ENCODE measurements at regions not wholly inside any gene's neighbourhood (a gene's known extent, or its start where the extent isn't known, plus 50 kb on each side); places are given as distances from the start of the nearest gene placed in this dataset.

DNA sequence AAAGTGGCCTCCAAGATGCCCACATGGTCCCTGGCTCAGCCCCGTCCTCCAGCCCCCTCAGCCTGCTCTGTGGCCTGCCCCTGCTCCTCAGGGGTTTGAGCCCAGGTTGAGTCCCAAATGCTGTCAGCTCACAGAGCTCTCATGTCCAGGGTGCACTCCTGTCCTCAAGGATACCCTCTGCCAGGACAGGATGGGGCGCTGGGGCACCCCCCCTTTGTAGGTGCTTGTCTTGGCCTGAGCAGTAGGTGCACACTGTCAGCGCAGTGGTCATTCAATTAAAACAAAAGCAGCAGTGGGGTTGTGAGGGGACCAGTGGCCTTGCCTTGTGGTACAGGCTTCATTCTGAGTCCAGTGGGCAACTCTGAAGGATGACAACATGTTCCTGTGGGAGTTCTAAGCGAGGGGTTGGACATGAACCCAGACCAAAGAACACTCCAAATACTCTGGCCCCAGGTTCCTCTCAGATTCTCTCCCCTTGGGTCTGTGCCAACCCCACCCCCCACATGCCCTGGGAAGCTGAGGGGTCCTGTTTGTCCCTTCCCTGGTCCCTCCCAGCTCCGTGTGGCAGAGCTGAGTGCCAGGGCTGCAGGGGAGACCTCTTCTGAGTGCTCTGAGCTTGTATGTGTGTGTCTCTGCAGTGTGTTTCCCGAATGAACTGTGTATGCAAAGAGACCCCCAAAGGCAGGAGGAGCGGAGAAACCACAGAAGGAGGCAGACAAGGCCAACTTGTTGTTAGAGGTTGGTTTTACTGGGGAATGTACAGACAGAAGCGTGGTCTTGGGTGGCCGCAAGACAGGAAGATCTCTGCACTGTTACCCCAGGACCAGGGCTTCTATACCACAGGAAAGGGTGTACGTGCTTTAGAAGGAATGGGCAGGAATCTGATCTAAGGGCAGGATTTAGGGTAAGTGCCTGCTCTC lies 155.6 kb upstream of the HS6ST1 start:
- no peak for FAIRE-seq
- dilution Hi-C loops (cut with MboI; ENCODE audit: extremely low pct_ligation_motif_present, low sequenced_read_pairs) (no loop called here), intact Hi-C loops (cut with micrococcal nuclease) (no loop called here)
- Histone ChIP-seq H2AFZ (ENCODE audit: low read depth, low read length) (no peak overlapping the region), H3K27me3 (ENCODE audit: control insufficient read depth in 2 of 2, insufficient read depth in 2 of 2, low read length in 2 of 2) (no peaks in the 10 kb centered on the region), H3K4me2 (ENCODE audit: insufficient read depth, low read length) (no peak overlapping the region), H3K27ac (ENCODE audit: insufficient read depth, low read depth, low read length) (no peak overlapping the region), H3K9ac (replicated peaks; ENCODE audit: extremely low read depth, insufficient read depth, low read length) (no peak overlapping the region), H3K9me3 (replicated peaks; ENCODE audit: control insufficient read depth, insufficient read depth, low read length) (no peaks in the 10 kb centered on the region), H3K4me1 (ENCODE audit: control insufficient read depth, extremely low read depth, insufficient read depth, low read length) (no peaks in the 10 kb centered on the region), H3K9me1 (replicated peaks; ENCODE audit: control insufficient read depth, extremely low read depth, insufficient read depth, low read length) (no peaks in the 10 kb centered on the region), H3K4me3 (replicated peaks in 1 of 3; ENCODE audit: insufficient read depth in 1 of 3, low read depth in 1 of 3, low read length in 3 of 3) (no peak overlapping the region), H3K36me3 (ENCODE audit: control insufficient read depth in 2 of 2, extremely low read depth in 1 of 2, insufficient read depth in 2 of 2, low read length in 2 of 2) (no peaks in the 10 kb centered on the region), H3K79me2 (ENCODE audit: control insufficient read depth, insufficient read depth, low read length) (no peaks in the 10 kb centered on the region), H4K20me1 (replicated peaks; ENCODE audit: control insufficient read depth, extremely low read depth, insufficient read depth, low read length) (no peaks in the 10 kb centered on the region)
- CTCF ChIA-PET: no interaction called here
- TF ChIP-seq JUN (IDR thresholded peaks at IDR 0.05; ENCODE audit: borderline replicate concordance, insufficient read depth, insufficient read length, low read depth) (no peak), FOS (IDR thresholded peaks at IDR 0.05; ENCODE audit: borderline replicate concordance, insufficient read depth, low read length) (no peak), POLR2A (IDR thresholded peaks at IDR 0.05; ENCODE audit: low read depth, low read length) (no peak), POLR2AphosphoS5 (IDR thresholded peaks at IDR 0.05; ENCODE audit: insufficient read depth, low read depth, low read length) (no peak), MYC (IDR thresholded peaks at IDR 0.05; ENCODE audit: low read depth, low read length) (no peak), EZH2 (IDR thresholded peaks at IDR 0.05; ENCODE audit: borderline replicate concordance, low read depth, low read length, severe bottlenecking) (no peak), GATA2 (IDR thresholded peaks at IDR 0.05; ENCODE audit: insufficient read depth, insufficient read length, low read depth, low read length) (no peak)
- TF ChIP-seq, protein P1, sequence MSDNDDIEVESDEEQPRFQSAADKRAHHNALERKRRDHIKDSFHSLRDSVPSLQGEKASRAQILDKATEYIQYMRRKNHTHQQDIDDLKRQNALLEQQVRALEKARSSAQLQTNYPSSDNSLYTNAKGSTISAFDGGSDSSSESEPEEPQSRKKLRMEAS (IDR thresholded peaks at IDR 0.05; ENCODE audit: insufficient read depth, insufficient read length): no peak
- TF ChIP-seq, protein P2, sequence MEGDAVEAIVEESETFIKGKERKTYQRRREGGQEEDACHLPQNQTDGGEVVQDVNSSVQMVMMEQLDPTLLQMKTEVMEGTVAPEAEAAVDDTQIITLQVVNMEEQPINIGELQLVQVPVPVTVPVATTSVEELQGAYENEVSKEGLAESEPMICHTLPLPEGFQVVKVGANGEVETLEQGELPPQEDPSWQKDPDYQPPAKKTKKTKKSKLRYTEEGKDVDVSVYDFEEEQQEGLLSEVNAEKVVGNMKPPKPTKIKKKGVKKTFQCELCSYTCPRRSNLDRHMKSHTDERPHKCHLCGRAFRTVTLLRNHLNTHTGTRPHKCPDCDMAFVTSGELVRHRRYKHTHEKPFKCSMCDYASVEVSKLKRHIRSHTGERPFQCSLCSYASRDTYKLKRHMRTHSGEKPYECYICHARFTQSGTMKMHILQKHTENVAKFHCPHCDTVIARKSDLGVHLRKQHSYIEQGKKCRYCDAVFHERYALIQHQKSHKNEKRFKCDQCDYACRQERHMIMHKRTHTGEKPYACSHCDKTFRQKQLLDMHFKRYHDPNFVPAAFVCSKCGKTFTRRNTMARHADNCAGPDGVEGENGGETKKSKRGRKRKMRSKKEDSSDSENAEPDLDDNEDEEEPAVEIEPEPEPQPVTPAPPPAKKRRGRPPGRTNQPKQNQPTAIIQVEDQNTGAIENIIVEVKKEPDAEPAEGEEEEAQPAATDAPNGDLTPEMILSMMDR (IDR thresholded peaks at IDR 0.05; ENCODE audit: extremely low read depth in 1 of 2, insufficient read depth in 1 of 2, low read depth in 1 of 2, low read length in 2 of 2): no peak
- BruUV-seq (replicated peaks): no TSS peak
- DNase-seq (ENCODE audit: low read depth, low spot score): no peak
- POLR2A ChIA-PET: no interaction called here
